HL-60/S4 treated with phorbol 12-myristate 13-acetate at 8.2 ng/mL for 4 days and 3 days (cell line): ENCODE measurements at regions not wholly inside any gene's neighbourhood (a gene's known extent, or its start where the extent isn't known, plus 50 kb on each side); places are given as distances from the start of the nearest gene placed in this dataset.

Experiments used
- in situ Hi-C: fragments of 300-500 bp; cut with MboI; formaldehyde crosslinking; loops from 2 replicates; pipeline ENCODE4 v1.15.0; 2022; ENCODE audit warnings: low sequenced_read_pairs

DNA sequence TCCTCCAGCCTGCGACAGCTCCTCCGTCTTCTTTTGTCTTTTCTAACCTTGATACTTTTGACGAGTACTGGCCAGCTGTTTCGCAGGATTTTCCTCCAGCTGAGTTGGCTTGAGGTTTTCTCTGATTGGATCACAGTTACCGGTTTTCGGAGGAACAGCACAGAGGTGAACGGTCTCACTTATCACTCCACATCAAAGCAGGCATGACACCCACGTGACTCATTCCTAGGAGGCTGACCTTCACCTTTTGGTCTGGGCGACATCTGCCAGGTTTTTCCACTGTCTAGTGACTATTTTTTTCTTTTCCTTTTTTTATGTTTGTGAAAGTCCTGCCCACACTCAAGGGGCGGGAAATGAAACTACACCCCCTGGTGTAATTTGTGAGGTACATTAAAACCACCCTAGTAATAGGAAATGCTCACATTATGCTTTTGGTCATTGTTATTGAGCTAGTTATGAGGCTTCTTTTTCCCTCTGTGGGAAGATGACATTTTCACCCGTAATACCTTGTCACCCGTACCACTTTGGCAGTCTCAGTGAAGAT is 319.2 kb downstream of the GADD45G start:
- in situ Hi-C loops, result no loop called here

DNA sequence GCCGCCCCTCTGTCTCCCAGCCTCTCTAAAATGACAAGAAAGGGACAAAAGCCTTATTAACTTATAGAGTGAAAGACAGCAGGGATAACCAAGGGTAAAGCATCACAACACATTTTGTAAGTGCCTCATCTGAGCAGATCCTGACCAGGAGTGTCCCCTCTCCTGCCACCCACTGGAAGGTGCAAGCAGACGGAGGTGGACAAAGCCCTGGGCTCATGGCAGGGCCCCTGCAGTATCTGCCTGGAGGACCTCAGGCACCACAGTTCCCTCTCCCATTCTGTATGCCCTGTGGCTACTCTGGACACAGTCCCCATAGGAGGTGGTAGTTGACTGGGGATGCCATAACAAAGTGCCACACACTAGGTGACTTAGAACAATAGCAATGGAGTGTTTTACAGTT is 319.8 kb downstream of the GADD45G start:
- in situ Hi-C loops, result no loop called here

DNA sequence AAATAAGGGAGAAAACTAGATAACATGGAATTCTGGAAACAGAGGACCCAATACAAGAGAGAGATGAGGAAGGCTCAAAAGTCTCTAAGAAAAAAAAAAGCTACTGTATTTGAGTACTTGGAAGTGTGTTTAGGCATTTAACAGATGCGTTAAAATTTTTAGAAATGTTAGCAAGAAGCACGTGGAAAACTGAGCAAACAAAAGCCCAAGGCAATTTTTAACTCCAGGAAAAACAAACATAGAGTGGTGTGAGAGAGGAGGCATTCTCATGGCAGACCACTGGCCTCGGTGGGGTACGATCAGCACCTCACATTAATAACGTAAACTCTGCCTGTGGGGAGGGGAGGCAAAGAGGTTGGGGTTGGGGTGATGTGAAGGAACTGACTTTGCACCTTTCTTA is 321.4 kb downstream of the GADD45G start:
- in situ Hi-C loops, result no loop called here

DNA sequence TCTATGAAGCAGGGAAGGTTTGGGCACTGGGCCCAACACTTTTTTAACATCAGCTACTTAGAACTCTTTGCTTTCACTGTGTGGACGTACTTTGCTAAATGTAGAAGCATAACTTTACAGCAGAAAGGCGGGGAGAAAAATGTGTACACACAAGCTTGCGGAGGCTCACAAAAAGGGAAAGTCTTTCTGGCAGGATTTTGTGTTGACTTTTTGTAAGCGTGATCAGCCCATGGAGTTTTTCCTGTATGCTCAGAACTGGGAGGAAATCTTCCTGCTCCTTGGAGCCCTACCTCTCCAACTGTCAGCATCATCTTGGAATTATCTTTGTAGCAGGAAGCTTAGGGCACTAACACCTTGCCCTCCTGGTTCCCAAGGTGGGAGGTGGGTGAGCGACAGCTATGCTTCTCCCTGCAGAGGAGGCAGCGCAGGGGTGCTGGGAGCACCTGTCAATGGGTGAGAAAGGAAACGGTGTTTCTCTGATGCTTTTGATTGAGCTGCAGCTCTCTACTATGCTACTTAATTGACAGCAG is 321.9 kb downstream of the GADD45G start:
- in situ Hi-C loops, result no loop called here

DNA sequence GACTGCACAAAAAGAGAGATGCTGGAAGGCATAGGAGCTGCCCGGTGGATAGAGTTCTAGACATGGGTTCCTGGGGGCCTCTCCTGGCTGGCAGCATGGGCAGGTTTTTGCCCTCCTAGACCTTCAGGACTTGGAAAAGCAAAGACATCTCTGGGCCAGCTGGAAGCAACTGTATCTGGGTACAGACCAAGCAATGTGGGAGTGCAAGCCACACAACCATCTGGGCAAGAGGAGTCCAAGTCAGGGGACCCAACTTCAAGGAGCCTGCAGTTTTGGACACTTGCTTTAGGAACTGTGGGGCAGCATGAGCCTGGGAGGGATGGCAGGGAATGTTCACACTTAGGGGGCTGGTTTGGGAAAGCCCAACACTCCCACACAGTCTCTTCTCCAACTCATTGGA is 323.3 kb downstream of the GADD45G start:
- in situ Hi-C loops, result no loop called here

DNA sequence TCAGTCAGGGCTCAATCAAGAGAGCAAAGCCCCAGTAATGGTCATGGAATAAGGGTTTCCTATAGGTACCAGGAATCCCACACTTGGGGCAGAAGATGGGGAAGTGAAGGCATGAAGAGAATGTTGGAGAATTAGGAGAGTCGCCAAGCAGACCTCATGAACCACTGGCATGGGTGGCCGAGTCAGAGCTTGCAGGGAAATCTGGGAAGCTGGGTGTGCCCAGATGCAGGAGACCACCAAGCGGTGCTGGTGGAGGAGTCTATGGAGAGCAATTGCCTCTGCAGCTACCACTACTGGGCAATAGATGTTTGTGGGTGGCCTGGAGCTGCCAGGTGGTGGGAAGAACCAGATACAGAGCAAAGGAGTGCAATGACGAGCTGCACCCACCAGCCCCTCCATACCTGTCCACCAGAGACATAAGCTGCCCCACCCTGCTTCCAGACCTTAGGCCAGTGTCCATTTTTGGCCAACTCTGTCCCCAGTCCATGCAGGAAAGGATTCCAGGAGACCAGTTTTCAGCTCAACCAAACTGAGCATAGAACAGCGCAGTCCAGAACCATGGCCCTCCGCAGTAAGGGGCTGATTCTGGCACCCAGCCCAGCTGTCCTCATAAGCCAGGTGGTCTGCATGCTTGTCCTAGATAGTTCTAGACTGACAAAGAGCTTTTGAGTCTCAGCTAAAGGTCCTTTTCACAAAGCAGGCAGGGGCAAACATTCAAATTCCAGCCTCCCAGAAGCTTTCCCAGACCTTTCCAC is 323.9 kb downstream of the GADD45G start:
- in situ Hi-C loops, result no loop called here

DNA sequence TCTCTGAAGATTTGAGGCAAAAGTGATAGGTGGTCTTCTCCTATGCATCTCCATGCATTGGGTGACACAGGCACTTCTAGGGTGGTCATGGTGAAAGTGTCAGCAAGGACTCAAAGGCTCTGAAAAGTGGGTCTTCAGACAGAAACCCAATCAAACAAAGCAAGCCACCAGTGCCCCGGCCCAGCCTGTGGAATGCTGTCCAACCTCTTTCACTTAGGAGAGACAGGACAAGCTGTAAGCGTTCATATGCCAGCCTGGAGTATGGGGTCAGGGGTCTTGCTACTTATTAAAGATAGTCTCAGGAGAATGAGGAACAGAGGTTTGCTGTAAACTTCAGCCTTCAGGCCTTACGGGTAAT is 324.5 kb downstream of the GADD45G start:
- in situ Hi-C loops, result no loop called here

DNA sequence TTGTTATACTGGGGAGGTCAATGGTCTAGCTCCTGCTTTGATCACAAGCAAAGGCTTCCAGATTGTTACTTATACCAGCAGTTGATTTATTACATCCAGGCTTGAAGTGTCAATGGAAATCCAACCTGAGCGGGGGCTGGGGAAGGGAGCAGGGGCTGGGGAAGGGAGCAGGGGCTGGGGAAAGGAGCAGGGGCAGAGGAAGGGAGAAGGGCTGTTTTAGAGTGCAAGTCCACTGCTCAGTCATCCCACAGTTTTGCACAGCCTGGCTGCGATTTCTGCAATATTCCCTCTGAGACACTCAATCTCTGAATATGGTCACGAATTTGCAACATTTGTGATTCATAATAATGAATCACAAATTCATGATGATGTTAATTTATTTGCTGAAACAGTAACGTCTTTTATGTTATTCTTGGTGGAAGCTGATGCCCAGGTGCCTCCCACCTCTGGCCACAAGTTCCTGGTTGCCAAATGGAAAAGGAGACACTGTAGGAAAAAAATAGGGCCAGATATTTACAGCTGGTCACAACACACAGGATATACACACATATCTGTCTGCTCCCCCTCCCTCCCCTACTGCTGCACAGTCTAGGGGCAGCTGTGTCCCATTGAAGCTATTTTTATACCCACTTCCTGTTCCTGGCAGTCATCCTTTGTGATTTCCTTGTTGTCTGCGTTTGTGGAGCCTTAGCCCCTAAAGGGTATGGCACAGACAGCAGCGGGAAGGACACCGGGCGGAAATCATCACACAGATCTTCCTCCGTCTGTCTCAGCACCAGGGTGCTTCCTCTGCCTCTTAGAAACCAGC is 325.1 kb downstream of the GADD45G start:
- in situ Hi-C loops, result no loop called here

DNA sequence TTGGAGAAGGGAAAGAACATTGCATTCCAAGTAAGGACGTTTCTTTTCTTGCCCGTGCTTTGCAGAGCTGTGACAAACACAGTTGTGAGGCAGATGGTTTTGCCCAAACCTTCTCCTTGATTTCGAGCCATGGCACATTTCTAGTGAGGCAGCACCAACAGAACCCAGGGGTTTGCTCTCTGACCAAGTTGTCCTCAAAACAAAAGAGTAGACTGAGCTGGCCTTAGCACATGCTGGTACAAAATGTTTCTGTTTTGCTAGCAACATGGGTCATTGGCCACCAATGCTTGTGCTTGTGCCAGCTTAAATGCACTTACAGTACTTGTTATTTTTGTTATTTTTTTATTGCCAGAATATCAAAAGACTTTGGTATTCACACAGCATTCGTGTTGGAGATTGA is 328.8 kb downstream of the GADD45G start:
- in situ Hi-C loops, result no loop called here

DNA sequence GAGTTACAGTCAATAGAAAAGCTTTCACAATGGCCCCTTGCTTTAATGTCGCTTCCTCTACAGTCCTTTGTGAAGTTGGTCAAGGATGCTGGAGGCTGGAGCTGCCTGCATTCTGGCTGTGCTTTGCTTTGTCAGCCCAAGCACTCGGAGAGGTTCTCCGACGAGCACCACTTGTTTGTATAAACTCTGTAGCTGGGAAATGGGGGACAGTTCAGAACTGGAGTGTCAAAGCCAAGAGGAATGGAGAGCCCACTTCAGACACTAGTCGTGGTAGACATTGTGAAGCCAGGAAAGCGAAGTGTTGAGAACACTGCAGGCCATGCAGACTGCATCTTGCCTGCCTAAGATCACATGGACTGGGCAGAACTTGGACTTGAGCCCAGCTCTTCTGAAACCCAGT is 330.3 kb downstream of the GADD45G start:
- in situ Hi-C loops, result no loop called here

DNA sequence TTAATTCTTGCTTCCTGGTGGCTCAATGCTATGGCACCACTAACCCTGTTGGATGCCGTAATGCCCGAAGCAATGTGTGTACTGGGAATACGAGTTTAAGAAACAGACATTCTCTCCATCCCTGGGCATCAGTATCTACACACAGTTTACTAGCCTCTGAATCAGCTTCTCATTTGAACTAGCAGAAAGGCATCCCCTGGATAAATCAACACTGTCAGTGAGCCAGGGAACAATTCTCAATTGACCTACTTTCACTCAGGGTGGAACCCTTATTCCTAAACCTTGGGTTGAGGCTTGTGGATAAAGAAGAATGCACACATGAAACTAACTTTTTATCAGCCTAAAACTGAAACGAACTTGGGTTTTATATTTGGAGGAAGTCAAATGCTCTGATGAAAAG is 331.0 kb downstream of the GADD45G start:
- in situ Hi-C loops, result no loop called here

DNA sequence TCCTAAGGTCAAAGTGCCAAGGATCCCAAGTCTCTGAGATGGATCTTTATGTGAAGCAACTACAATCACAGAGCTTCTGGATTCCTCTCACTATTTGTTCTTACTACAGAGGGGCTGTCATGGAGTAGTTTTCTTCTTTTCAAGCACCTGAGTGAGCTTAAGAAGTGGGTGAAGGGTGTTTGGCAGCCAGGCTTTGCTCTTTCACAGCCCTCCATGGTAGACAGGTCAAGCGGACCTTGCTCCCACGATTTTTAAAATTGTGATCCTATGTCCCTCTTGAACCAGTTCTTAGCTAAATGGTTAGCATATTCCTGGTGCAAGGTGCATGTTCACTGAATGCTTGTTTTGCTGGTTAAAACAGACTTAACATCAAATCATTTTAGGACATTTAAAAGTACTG is 332.2 kb downstream of the GADD45G start:
- in situ Hi-C loops, result no loop called here

DNA sequence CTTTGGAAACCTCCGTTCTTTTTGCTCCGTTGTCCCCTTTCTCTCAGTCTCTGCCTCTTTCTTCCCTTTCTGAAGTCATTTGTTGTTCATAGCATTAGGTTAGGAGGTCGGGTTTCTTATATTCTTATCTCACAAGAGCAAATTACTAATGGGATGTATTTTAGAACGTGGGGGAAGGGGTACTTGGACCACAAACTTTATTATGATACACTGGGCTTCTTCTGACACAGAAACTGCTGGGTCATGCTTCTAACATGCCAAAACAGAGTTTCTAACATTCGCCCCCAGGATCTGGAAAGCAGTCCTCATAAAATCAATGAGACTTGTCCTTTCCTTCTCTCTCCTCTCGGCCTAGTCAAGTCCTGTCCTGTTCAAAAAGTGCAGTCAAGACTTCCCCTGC is 334.4 kb downstream of the GADD45G start:
- in situ Hi-C loops, result no loop called here

DNA sequence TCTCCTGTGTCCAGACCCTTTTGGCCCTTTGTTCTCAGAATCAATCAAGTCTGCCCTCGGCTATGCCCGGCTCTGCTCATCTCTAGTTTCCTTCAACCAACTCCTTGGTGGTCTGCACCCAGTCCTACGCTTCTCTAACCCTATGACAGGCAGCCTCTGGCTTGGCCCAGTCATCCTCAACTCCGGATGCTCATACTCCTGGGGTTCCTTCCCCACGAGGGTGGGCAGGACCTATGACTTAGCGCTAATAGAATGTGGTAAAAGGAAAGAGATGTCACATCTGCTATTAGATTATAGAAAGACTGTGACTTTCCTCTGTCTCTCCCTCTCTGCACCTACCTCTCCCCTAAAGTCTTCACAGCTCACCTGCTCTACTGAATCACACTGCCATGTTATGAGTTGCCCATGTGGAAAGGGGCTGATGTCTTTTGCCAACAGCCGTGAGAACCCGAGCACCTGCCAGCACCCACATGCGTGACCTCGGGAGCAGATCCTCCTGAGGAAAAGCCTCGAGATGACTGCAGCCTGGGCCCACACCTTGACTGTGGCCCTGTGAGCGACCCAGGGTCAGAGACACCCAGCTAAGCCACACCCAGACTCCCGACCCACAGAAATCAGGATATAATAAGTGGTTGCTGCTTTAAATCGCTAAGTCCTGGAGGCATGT is 334.9 kb downstream of the GADD45G start:
- in situ Hi-C loops, result no loop called here

DNA sequence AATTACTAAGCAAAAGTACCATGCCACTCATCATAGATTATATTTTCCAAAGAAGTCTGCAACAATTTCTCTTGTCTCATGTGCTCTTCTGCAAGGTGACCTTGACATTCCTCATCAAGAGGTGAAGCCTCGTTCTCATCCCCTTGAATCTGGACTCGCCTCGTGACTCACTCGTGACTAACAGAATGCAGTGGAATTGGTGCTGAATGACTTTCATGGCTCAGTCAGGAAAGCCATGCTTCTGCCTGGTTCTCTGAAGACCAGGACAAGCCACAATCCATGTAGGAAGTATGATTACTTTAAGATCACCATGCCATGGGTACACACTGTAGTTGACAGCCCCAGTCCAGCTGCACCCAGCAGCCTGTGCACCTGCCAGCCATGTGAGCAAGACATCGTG is 335.8 kb downstream of the GADD45G start:
- in situ Hi-C loops, result no loop called here

DNA sequence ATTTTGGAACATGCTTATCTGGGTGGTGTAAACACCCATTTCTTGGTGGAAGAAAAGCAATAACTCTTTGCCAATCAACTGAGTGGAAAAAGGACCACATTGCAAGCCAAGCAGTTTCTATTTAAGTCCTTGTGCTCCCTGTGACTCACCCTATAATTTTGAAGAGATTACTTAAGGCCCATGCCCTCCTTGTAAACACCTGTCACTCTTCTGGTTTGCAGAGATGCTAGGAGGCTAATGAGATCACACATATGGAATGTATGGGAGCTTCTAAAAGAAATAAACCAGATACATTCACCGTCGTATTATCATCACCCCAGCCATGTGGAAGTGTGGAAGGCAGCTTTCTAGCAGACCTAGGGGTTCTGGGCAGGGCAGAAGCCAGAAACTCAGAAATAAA is 337.1 kb downstream of the GADD45G start:
- in situ Hi-C loops, result no loop called here

DNA sequence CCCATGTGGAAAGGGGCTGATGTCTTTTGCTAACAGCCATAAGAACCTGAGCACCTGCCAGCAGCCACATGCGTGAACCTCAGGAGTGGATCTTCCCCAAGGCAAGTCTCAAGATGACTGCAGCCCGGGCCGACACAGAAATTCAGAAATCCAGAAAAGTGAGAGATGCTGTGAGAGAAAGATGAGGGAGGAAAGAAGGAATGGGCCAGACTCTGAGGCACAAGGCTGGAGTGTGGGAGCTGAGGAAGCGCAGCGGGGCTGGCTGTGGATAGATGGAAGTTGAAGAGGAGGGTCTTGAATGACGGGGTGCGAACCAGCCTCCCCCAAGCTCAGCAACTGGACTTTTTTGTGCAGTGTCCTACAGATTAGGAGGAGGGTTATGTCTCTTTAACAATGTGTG is 337.8 kb downstream of the GADD45G start:
- in situ Hi-C loops, result no loop called here

DNA sequence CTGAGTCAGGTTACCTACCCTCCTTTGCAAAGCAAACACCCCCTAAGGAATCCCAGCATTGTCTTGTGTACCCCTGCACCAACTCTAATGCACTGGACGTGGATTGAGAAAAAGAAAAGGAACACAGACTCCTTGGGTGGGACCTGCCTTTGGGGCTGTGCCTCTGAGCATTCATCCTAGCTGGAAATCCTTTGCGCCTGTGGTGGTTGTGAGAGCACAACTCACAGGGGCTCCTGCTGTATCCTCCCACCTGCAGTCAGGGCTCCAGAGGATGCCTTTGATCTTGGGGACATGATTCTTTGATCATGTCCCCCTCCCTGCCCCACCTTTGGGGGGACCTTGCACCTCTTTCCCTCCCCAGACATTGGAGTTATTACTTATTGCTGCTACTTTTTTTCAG is 338.5 kb downstream of the GADD45G start:
- in situ Hi-C loops, result no loop called here

DNA sequence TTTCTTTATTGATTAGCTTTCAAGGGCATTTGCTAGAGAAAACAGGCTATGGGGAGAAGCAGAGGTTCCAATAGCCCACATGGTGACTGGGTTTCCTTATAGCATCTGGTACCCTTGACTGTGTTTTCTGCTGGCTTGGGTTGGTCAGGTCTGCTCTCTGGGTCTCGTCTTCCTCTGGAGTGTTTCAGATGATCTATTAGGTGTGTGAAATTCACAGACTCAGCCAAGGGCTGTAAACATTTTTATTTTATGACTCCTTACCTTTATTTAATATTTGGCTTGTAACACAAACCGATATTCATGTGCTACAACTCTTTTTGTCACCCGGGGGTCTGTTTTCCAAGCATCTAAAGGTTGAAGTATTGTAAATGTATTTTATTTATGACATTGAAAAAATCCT is 338.9 kb downstream of the GADD45G start:
- in situ Hi-C loops, result no loop called here

DNA sequence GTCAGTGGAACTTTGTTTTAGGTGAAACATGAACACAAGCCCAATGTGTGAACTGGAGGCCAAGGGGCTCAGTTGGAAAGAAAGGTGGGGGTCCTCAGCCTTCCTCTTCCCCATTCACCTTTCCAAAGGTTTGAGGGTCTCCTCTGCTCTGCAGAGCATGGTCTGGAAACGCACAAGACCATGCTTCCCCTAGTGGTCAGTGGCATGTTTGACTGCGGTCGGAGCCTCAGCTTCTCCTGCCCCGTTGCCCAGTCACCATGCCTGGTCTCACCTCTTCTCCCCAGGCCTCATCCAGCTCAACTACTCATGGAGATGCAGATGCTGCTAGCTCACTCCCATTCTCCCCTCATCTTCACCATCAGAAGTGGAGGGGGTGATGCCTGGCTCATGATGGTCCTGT is 340.3 kb downstream of the GADD45G start:
- in situ Hi-C loops, result no loop called here

DNA sequence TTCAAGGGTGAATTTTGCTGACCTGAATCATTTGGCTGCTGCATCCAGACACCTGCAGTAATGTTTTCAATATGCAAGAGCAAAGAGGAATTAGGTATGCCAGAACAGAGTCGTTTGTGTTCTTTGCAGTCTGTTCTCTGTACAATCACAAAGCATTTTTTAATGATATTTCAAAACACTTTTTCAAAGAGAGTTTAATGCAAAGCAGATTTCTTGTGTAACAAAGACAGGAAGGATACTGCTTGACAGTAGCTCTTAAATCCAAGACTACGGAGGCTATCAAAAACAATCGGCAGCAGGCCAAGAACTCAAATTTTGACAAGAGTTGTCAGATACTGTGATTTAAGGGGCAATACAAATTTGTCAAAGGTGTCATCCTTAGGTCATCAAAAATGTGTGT is 341.9 kb downstream of the GADD45G start:
- in situ Hi-C loops, result no loop called here

DNA sequence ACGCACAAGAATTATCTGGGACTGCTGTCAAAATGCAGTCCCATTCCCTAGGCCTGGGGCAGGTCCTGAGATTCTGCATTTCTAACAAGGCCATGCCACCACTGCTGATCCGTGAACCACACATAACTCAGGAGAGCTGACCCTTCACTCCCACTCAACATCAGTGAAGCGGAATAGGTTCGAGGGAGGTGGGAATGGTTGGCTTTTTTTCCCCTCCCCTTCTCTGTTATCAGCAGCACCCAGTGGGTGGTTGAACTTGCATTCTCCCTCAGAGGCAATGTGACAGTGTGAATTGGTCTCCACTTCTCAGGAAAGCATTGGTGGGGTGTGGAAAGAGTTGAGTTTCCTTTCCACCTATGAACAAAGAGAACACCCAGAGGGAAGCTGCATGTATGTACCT is 344.3 kb downstream of the GADD45G start:
- in situ Hi-C loops, result no loop called here
